ENCODE measurements at regions not wholly inside any gene's neighbourhood (a gene's known extent, or its start where the extent isn't known, plus 50 kb on each side); places are given as distances from the start of the nearest gene placed in this dataset.
"Not testable (repeated sequence)": the region's sequence is repeated elsewhere in the genome, so short reads cannot be mapped to it uniquely, and the experiment has no call there.

GRCh38 chr4:49213250-49213649 lies 227.2 kb downstream of the CWH43 start:
- TF ChIP-seq CTCF (conservative IDR thresholded peaks at IDR 0.05); ZFX (IDR thresholded peaks at IDR 0.05): not testable (repeated sequence)
